Esophagus muscularis mucosa (tissue), 3 donors: ENCODE measurements at regions not wholly inside any gene's neighbourhood (a gene's known extent, or its start where the extent isn't known, plus 50 kb on each side); places are given as distances from the start of the nearest gene placed in this dataset.

Source experiments
- POLR2A ChIP-seq: fragments of 450-650 bp; IDR thresholded peaks from one replicate; pipeline ENCODE4 v1.6.1; 2017; ENCODE audit warnings: antibody characterized with exemption, moderate library complexity, mild to moderate bottlenecking, low read depth
- TF ChIP-seq, protein P1 (sequence below), 3 experiments: fragments of 200-600 bp in 2 of 3; fragments of 450-650 bp in 1 of 3; sonication (generic) in 2 of 3; IDR thresholded peaks; one replicate each; pipeline ENCODE4 v1.5.1; 2017 to 2019; ENCODE audit warnings: antibody characterized with exemption in 3 of 3, mild to moderate bottlenecking in 2 of 3, moderate library complexity in 1 of 3

GRCh38 chr1:103859721-103860120 lies 110.0 kb downstream of the AMY1C start:
- TF ChIP-seq, protein P1, sequence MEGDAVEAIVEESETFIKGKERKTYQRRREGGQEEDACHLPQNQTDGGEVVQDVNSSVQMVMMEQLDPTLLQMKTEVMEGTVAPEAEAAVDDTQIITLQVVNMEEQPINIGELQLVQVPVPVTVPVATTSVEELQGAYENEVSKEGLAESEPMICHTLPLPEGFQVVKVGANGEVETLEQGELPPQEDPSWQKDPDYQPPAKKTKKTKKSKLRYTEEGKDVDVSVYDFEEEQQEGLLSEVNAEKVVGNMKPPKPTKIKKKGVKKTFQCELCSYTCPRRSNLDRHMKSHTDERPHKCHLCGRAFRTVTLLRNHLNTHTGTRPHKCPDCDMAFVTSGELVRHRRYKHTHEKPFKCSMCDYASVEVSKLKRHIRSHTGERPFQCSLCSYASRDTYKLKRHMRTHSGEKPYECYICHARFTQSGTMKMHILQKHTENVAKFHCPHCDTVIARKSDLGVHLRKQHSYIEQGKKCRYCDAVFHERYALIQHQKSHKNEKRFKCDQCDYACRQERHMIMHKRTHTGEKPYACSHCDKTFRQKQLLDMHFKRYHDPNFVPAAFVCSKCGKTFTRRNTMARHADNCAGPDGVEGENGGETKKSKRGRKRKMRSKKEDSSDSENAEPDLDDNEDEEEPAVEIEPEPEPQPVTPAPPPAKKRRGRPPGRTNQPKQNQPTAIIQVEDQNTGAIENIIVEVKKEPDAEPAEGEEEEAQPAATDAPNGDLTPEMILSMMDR (IDR thresholded peaks at IDR 0.05), result no peak
- no peak for TF ChIP-seq POLR2A
